SK-N-MC (cell line): ENCODE measurements at regions not wholly inside any gene's neighbourhood (a gene's known extent, or its start where the extent isn't known, plus 50 kb on each side); places are given as distances from the start of the nearest gene placed in this dataset.
A peak's percentile ranks its signal among the peaks of the same experiment; 100 is the strongest.

Experiments
- EZH2 ChIP-seq: fragments of 200-600 bp; sonication (generic); IDR thresholded peaks from one replicate; pipeline ENCODE4 v1.6.1; 2017; ENCODE audit warnings: antibody characterized with exemption
- FOXP2 ChIP-seq: optimal IDR thresholded peaks from 2 replicates; pipeline ENCODE3; 2011; ENCODE audit warnings: mild to moderate bottlenecking, moderate library complexity; ENCODE audit not compliant: insufficient read depth; ENCODE audit errors: extremely low read length, control extremely low read depth
- POLR2AphosphoS5 ChIP-seq: IDR thresholded peaks from 2 replicates; pipeline ENCODE4 v1.6.1; 2012; ENCODE audit warnings: mild to moderate bottlenecking, low read depth, low read length, borderline replicate concordance

DNA sequence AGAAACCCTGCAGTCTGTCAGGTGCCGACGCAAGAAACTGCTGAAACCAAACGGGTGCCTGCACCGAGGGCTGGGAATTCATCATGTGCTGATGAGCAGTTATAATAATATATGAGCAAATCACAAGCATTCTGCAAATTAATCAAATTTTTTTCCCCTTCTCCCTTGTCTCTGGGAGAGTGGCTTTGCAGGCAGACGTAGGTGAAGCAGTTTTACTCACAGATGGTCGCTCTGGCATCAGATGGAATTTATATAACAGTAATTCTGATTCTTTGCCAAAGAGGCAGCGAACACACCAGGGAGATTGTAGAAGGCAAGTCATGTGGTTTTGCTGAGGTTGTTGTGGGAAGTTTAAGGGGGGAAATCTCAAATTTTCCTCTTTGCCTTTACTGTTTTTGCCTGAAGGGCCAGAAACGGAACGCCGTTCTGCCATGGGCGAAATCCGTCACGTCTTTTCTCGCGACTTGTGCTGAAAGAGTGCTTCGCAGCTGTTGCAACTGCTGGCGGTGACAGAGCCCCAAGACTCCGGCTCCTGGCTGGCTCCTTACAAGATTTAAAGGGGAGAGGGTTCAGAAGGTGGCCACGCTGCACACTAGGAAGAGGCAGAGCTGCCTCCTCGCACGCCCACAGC, 320.1 kb downstream of the ZNF536 start:
- peak; percentile 18; the same call in 1 of the 2 replicates for TF ChIP-seq POLR2AphosphoS5
- no peak for TF ChIP-seq EZH2
- TF ChIP-seq FOXP2 = peak; percentile 83
